PC-9 (cell line): ENCODE measurements at regions not wholly inside any gene's neighbourhood (a gene's known extent, or its start where the extent isn't known, plus 50 kb on each side); places are given as distances from the start of the nearest gene placed in this dataset.

Source experiments
- BruUV-seq: library from RNA; stranded (reverse); fragments of 400-500 nt; replicated peaks from 2 replicates; lab custom pipeline; 2021; lab: Mats Ljungman, UMichigan
- CTCF ChIA-PET: fragments of 300-600 bp; sonication (Branson Sonifier 250); formaldehyde crosslinking; loops from one replicate; lab custom pipeline; 2022; ENCODE audit warnings: antibody characterized with exemption; lab: Charles Lee
- POLR2A ChIA-PET: fragments of 300-600 bp; sonication (Branson Sonifier 250); formaldehyde crosslinking; loops from one replicate; lab custom pipeline; 2022; ENCODE audit warnings: antibody characterized with exemption; ENCODE audit not compliant: unreplicated experiment; lab: Charles Lee
- DNase-seq, 2 experiments: peaks; one replicate each; pipeline versions ENCODE4 v3.0.0 to v3.0.0-alpha.2; 2015 to 2022; ENCODE audit warnings: mixed read lengths in 1 of 2
- H2AFZ ChIP-seq: fragments of 200-600 bp; sonication (generic); 2 replicates; pipeline ENCODE4 v1.8.1; 2017; ENCODE audit warnings: antibody characterized with exemption
- H3F3A ChIP-seq: fragments of 200-600 bp; sonication (generic); 2 replicates; pipeline ENCODE4 v1.8.1; 2017; ENCODE audit warnings: antibody characterized with exemption, mild to moderate bottlenecking, low read depth; ENCODE audit not compliant: insufficient read depth
- H3K27ac ChIP-seq: fragments of 200-600 bp; sonication (generic); 2 replicates; pipeline ENCODE4 v1.6.1; 2016; ENCODE audit warnings: mixed run types
- H3K27me3 ChIP-seq: fragments of 200-600 bp; sonication (generic); 2 replicates; pipeline ENCODE4 v1.6.1; 2016; ENCODE audit warnings: low read depth, mixed run types; ENCODE audit not compliant: insufficient read depth
- H3K36me3 ChIP-seq: fragments of 200-600 bp; sonication (generic); 2 replicates; pipeline ENCODE4 v1.6.1; 2016; ENCODE audit warnings: low read depth, mixed run types
- H3K4me1 ChIP-seq: fragments of 200-600 bp; sonication (generic); replicated peaks from 2 replicates; pipeline ENCODE4 v1.6.1; 2016; ENCODE audit warnings: mixed run types; ENCODE audit not compliant: insufficient read depth
- H3K4me2 ChIP-seq: fragments of 200-600 bp; sonication (generic); 2 replicates; pipeline ENCODE4 v1.6.1; 2017; ENCODE audit warnings: mixed run types
- H3K4me3 ChIP-seq: fragments of 200-600 bp; sonication (generic); 2 replicates; pipeline ENCODE4 v1.6.1; 2016; ENCODE audit warnings: mixed run types
- H3K79me2 ChIP-seq: fragments of 200-600 bp; sonication (generic); 2 replicates; pipeline ENCODE4 v1.6.1; 2017; ENCODE audit warnings: low read depth, mixed run types
- H3K9me2 ChIP-seq: fragments of 200-600 bp; sonication (generic); 2 replicates; pipeline ENCODE4 v1.8.1; 2017; ENCODE audit warnings: mild to moderate bottlenecking; ENCODE audit not compliant: insufficient read depth
- H3K9me3 ChIP-seq: fragments of 200-600 bp; sonication (generic); 2 replicates; pipeline ENCODE4 v1.8.1; 2016; ENCODE audit warnings: low read depth; ENCODE audit not compliant: insufficient read depth
- H4K20me1 ChIP-seq: fragments of 200-600 bp; sonication (generic); 2 replicates; pipeline ENCODE4 v1.8.1; 2017; ENCODE audit not compliant: insufficient read depth
- EZH2 ChIP-seq: fragments of 200-600 bp; sonication (generic); IDR thresholded peaks from 2 replicates; pipeline ENCODE4 v1.8.0; 2017; ENCODE audit warnings: antibody characterized with exemption, low read depth
- intact Hi-C: fragments of 100-400 bp; cut with micrococcal nuclease; formaldehyde crosslinking; loops from one replicate; pipeline ENCODE4 v1.10.0; 2022; ENCODE audit not compliant: unreplicated experiment
- TF ChIP-seq, protein P1 (sequence below): fragments of 200-600 bp; sonication (generic); conservative IDR thresholded peaks from 2 replicates; pipeline ENCODE4 v1.6.1; 2017; ENCODE audit warnings: mixed run types, antibody characterized with exemption, mild to moderate bottlenecking, moderate library complexity

DNA sequence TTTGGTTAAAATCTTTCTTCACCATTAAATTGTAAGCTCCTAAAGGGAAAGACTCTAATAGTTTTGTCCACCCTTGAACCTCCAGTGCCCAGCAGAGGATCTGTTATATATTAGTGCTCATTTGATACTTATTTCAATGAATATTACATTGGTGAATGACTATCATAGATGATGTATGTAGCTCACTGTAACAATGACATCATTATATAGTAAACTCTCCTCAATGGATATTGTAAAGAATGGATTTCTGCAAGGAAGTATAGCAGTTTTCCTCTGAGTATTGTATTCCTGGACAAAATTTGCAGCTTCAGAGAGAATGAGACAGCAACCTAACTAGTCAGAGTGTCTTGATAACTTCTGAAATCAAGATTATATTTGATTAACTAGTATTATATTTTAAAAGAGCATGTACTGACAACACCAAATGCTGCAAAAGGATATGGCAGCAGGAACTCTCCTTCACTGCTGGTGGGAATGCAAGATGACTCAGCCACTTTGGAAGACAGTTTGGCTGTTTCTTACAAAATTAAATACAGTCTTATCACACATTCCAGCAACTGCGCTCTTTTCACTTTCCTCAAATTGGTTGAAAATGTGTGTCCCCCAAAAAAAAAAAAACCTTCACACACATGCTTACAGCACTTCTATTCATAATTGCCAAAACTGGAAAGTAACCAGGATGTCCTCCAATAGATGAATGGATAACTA lies 189.8 kb upstream of the OPRM1 start:
- TF ChIP-seq, protein P1, sequence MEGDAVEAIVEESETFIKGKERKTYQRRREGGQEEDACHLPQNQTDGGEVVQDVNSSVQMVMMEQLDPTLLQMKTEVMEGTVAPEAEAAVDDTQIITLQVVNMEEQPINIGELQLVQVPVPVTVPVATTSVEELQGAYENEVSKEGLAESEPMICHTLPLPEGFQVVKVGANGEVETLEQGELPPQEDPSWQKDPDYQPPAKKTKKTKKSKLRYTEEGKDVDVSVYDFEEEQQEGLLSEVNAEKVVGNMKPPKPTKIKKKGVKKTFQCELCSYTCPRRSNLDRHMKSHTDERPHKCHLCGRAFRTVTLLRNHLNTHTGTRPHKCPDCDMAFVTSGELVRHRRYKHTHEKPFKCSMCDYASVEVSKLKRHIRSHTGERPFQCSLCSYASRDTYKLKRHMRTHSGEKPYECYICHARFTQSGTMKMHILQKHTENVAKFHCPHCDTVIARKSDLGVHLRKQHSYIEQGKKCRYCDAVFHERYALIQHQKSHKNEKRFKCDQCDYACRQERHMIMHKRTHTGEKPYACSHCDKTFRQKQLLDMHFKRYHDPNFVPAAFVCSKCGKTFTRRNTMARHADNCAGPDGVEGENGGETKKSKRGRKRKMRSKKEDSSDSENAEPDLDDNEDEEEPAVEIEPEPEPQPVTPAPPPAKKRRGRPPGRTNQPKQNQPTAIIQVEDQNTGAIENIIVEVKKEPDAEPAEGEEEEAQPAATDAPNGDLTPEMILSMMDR, result no peak
- no peak for TF ChIP-seq EZH2
- no peaks in the 10 kb centered on the region for H3K27me3 ChIP-seq
- H3K9me2 ChIP-seq, result no peaks in the 10 kb centered on the region
- H3K9me3 ChIP-seq, result no peaks in the 10 kb centered on the region
- intact Hi-C loops, result no loop called here
- H3K4me2 ChIP-seq, result no peak overlapping the region
- no peak overlapping the region for H3K27ac ChIP-seq
- H4K20me1 ChIP-seq, result no peaks in the 10 kb centered on the region
- no peak for DNase-seq
- CTCF ChIA-PET, result no interaction called here
- H2AFZ ChIP-seq, result no peak overlapping the region
- no peaks in the 10 kb centered on the region for H3F3A ChIP-seq
- H3K36me3 ChIP-seq, result no peaks in the 10 kb centered on the region
- no TSS peak for BruUV-seq
- H3K79me2 ChIP-seq, result no peaks in the 10 kb centered on the region
- no peak overlapping the region for H3K4me3 ChIP-seq
- POLR2A ChIA-PET, result no interaction called here
- H3K4me1 ChIP-seq, result no peaks in the 10 kb centered on the region

DNA sequence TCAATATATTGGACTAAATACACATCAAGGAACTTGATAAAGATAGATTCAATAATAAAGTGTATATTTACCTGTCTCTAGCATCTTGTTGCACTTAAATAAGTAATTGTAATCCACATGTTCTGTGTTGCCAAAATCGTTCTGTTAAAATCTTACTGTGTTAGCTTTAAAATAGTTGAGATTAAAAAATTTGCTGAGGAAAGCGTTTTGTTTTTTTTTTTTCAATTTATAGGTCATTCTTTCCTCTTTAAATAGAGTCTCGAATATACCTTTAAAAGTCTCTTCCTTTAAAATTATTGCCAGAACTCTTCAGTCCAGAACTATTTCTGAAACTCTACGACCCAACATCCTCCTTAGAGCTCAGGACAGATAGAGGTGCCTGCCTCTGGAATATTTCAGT lies 195.6 kb upstream of the OPRM1 start:
- intact Hi-C loops, result no loop called here
- H3K79me2 ChIP-seq, result no peaks in the 10 kb centered on the region
- H3K4me2 ChIP-seq, result no peak overlapping the region
- H3K36me3 ChIP-seq, result no peaks in the 10 kb centered on the region
- no peaks in the 10 kb centered on the region for H3K9me3 ChIP-seq
- ChIA-PET POLR2A (no interaction called here), CTCF (no interaction called here)
- H3K27ac ChIP-seq, result no peak overlapping the region
- H3K4me3 ChIP-seq, result no peak overlapping the region
- H4K20me1 ChIP-seq, result no peaks in the 10 kb centered on the region
- no peaks in the 10 kb centered on the region for H3K9me2 ChIP-seq
- DNase-seq, result no peak
- no peak overlapping the region for H2AFZ ChIP-seq
- no peaks in the 10 kb centered on the region for H3K4me1 ChIP-seq
- H3F3A ChIP-seq, result no peaks in the 10 kb centered on the region
- TF ChIP-seq, protein P1, result no peak
- no peak for TF ChIP-seq EZH2
- no peaks in the 10 kb centered on the region for H3K27me3 ChIP-seq
- BruUV-seq, result no TSS peak

DNA sequence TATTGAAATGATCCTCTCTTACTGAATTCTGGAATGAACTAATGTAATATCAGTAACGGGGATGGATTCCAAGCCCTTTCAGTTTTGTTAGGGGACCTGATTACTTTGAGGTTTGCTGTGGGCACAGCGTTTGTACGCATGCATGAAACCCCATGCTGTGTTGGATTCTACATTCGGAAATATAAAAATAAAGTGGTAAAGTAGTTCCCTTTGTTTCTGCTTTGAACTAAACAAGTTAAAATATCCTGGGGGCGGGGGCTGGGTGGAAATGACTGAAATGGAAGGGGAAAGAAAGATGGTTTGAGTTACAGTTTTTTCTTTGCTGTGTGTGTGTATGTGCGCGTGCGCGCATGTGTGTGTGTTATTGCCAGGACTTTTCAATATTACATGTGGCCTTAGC lies 196.5 kb upstream of the OPRM1 start:
- no peak overlapping the region for H3K4me2 ChIP-seq
- no peak for DNase-seq

More for the DNA sequence above, 196.5 kb upstream of the OPRM1 start:
- ChIA-PET CTCF (no interaction called here), POLR2A (no interaction called here)
- intact Hi-C loops, result no loop called here
- no peak overlapping the region for H2AFZ ChIP-seq
- no peaks in the 10 kb centered on the region for H3F3A ChIP-seq
- TF ChIP-seq, protein P1, result no peak
- TF ChIP-seq EZH2, result no peak
- no peaks in the 10 kb centered on the region for H3K9me2 ChIP-seq
- no peaks in the 10 kb centered on the region for H4K20me1 ChIP-seq
- no peaks in the 10 kb centered on the region for H3K36me3 ChIP-seq
- no TSS peak for BruUV-seq
- H3K27ac ChIP-seq, result no peak overlapping the region
- H3K27me3 ChIP-seq, result no peaks in the 10 kb centered on the region
- no peaks in the 10 kb centered on the region for H3K79me2 ChIP-seq
- no peak overlapping the region for H3K4me3 ChIP-seq
- H3K9me3 ChIP-seq, result no peaks in the 10 kb centered on the region
- H3K4me1 ChIP-seq, result no peaks in the 10 kb centered on the region
